ENCODE measurements at regions not wholly inside any gene's neighbourhood (a gene's known extent, or its start where the extent isn't known, plus 50 kb on each side); places are given as distances from the start of the nearest gene placed in this dataset.

- Histone ChIP-seq H3K4me1 (ENCODE audit: insufficient read depth, low read length) (no peaks in the 10 kb centered on the region), H4K20me1 (ENCODE audit: insufficient read depth, low read length) (no peaks in the 10 kb centered on the region), H3K27me3 (ENCODE audit: insufficient read depth, low read length, poor library complexity) (no peaks in the 10 kb centered on the region), H3K9ac (ENCODE audit: low read depth, low read length) (no peak overlapping the region), H3K4me2 (ENCODE audit: insufficient read depth, low read length) (no peak overlapping the region; the same call in 1 of the 2 replicates), H2AFZ (ENCODE audit: low read depth, low read length) (no peak overlapping the region), H3K4me3 (ENCODE audit: low read depth in 1 of 2, low read length in 2 of 2) (no peak overlapping the region), H3K27ac (ENCODE audit: low read length) (no peak overlapping the region), H3K79me2 (ENCODE audit: insufficient read depth, low read length) (no peaks in the 10 kb centered on the region), H3K36me3 (ENCODE audit: insufficient read depth, low read length) (no peaks in the 10 kb centered on the region), H3K9me3 (ENCODE audit: insufficient read depth, low read length, severe bottlenecking) (peaks cover 7% of the 10 kb centered on the region)
- TF ChIP-seq EZH2 (IDR thresholded peaks at IDR 0.05; ENCODE audit: borderline replicate concordance, low read depth, low read length, severe bottlenecking) = no peak
- TF ChIP-seq CTCF (IDR thresholded peaks at IDR 0.05; ENCODE audit: borderline replicate concordance, extremely low read depth, low read length, poor library complexity, severe bottlenecking) = no peak
- ATAC-seq (ENCODE audit: insufficient read depth, low read depth) = no peak
- DNase-seq = no peak
Observed at GRCh38 chr5:162372256-162372655, 304.7 kb downstream of the GABRG2 start.

DNA sequence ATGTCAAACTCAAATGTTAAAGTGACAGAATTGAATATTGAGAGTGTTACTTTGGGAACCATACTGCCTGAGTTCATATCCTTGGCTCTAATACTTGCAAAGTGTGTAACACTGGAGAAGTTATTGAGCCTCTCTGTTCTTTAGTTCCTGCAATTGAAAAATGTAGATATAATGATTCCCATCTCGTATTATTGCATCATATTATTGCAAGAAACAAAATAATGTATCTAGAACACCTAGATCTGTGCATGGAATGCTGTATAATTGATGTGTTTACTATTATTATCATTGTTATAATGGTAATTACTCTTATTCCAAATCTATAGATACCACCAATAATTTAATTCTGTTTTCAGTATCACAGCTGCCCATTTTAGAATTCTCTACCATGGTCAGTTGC lies 310.3 kb downstream of the GABRG2 start:
- H3K4me1 ChIP-seq (ENCODE audit: insufficient read depth, low read length) = no peaks in the 10 kb centered on the region
- DNase-seq = no peak
- no peak for ATAC-seq (ENCODE audit: insufficient read depth, low read depth)

GRCh38 chr5:162382839-162383238 lies 315.3 kb downstream of the GABRG2 start:
- H3K79me2 ChIP-seq (ENCODE audit: insufficient read depth, low read length) = no peaks in the 10 kb centered on the region

More for the DNA sequence above, 310.3 kb downstream of the GABRG2 start:
- Histone ChIP-seq H4K20me1 (ENCODE audit: insufficient read depth, low read length) (no peaks in the 10 kb centered on the region), H3K79me2 (ENCODE audit: insufficient read depth, low read length) (no peaks in the 10 kb centered on the region), H2AFZ (ENCODE audit: low read depth, low read length) (no peak overlapping the region), H3K27me3 (ENCODE audit: insufficient read depth, low read length, poor library complexity) (no peaks in the 10 kb centered on the region), H3K9ac (ENCODE audit: low read depth, low read length) (no peak overlapping the region), H3K27ac (ENCODE audit: low read length) (no peak overlapping the region), H3K36me3 (ENCODE audit: insufficient read depth, low read length) (no peaks in the 10 kb centered on the region), H3K9me3 (ENCODE audit: insufficient read depth, low read length, severe bottlenecking) (no peaks in the 10 kb centered on the region), H3K4me3 (ENCODE audit: low read depth in 1 of 2, low read length in 2 of 2) (no peak overlapping the region), H3K4me2 (ENCODE audit: insufficient read depth, low read length) (no peak overlapping the region)
- TF ChIP-seq EZH2 (IDR thresholded peaks at IDR 0.05; ENCODE audit: borderline replicate concordance, low read depth, low read length, severe bottlenecking) (no peak), CTCF (IDR thresholded peaks at IDR 0.05; ENCODE audit: borderline replicate concordance, extremely low read depth, low read length, poor library complexity, severe bottlenecking) (no peak)

More at GRCh38 chr5:162382839-162383238, 315.3 kb downstream of the GABRG2 start:
- H3K36me3 ChIP-seq (ENCODE audit: insufficient read depth, low read length) = no peaks in the 10 kb centered on the region
- no peaks in the 10 kb centered on the region for H3K27me3 ChIP-seq (ENCODE audit: insufficient read depth, low read length, poor library complexity)
- no peak overlapping the region for H3K27ac ChIP-seq (ENCODE audit: low read length)
- TF ChIP-seq CTCF (IDR thresholded peaks at IDR 0.05; ENCODE audit: borderline replicate concordance, extremely low read depth, low read length, poor library complexity, severe bottlenecking) (no peak), EZH2 (IDR thresholded peaks at IDR 0.05; ENCODE audit: borderline replicate concordance, low read depth, low read length, severe bottlenecking) (no peak)
- no peak overlapping the region for H3K4me3 ChIP-seq (ENCODE audit: low read depth in 1 of 2, low read length in 2 of 2)
- no peak overlapping the region for H3K4me2 ChIP-seq (ENCODE audit: insufficient read depth, low read length)
- H3K9me3 ChIP-seq (ENCODE audit: insufficient read depth, low read length, severe bottlenecking) = no peaks in the 10 kb centered on the region
- no peaks in the 10 kb centered on the region for H4K20me1 ChIP-seq (ENCODE audit: insufficient read depth, low read length)
- DNase-seq (no peak), ATAC-seq (ENCODE audit: insufficient read depth, low read depth) (no peak)
- H3K4me1 ChIP-seq (ENCODE audit: insufficient read depth, low read length) = no peaks in the 10 kb centered on the region
- no peak overlapping the region for H3K9ac ChIP-seq (ENCODE audit: low read depth, low read length)
- no peak overlapping the region for H2AFZ ChIP-seq (ENCODE audit: low read depth, low read length)

All from DND-41 (cell line).